ENCODE measurements at regions not wholly inside any gene's neighbourhood (a gene's known extent, or its start where the extent isn't known, plus 50 kb on each side); places are given as distances from the start of the nearest gene placed in this dataset.
"Not testable (repeated sequence)": the region's sequence is repeated elsewhere in the genome, so short reads cannot be mapped to it uniquely, and the experiment has no call there.

DNA sequence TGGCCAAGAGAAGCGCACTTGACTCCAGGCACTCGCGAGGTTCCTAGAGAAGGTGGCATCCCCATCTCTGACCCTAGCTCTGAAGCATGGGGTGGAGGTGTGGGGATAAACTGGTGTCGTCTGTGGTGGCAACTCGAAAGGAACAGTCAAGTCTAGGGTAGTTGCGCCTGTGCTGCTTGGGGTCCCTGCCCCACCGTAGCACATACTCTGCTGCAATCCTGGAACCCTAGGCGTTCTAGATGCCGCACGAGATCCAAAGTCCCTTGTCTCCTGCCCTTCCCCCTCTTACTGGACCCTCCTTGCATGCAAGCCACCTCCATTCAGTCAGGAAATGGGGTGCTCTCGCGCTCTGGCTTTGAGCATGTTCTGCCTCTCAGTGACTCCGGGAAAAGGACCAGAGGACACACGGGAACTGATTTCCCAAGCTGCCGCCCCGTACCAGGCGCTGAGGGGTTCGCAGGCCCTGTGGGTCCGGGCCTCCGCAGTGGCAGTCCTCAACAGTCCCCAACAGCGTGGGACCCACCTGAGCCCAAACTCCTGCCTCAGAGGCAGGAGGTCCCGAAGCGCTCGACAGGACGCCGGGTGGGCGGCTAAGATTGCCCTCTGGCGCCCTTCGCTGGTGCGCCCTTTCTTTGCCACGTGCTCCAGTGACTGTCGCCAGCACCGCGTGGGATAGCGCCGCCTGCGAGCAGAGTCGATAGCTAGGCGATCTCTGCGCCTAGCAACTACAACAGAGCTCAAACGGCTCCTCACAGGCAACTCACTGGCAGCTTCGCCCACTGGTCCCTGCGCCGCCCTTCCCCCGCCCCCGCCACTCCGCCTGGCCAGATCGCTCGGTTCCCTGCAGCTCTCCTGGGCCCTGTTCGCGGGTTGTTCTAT lies 452.0 kb downstream of the REEP3 start:
- no peaks in the 10 kb centered on the region for H3K4me1 ChIP-seq (ENCODE audit: low read length)
- no peaks in the 10 kb centered on the region for H3F3A ChIP-seq (ENCODE audit: insufficient read depth, low read length)
- no peak overlapping the region for H3K4me2 ChIP-seq (ENCODE audit: low read depth, low read length)
- no peaks in the 10 kb centered on the region for H4K20me1 ChIP-seq (ENCODE audit: insufficient read depth, low read length)
- no peak overlapping the region for H3K4me3 ChIP-seq (ENCODE audit: low read length)
- no peaks in the 10 kb centered on the region for H3K36me3 ChIP-seq (replicated peaks; ENCODE audit: insufficient read depth, low read length)
- no peak overlapping the region for H3K9ac ChIP-seq (ENCODE audit: low read length)
- no peaks in the 10 kb centered on the region for H3K79me2 ChIP-seq (ENCODE audit: low read length)
- no peaks in the 10 kb centered on the region for H3K27me3 ChIP-seq (replicated peaks; ENCODE audit: insufficient read depth, low read length)
- H3K9me2 ChIP-seq (replicated peaks; ENCODE audit: insufficient read depth, low read length), result no peaks in the 10 kb centered on the region
- TF ChIP-seq EZH2phosphoT487 (IDR thresholded peaks at IDR 0.05; ENCODE audit: low read length) (no peak), EZH2 (optimal IDR thresholded peaks at IDR 0.05; ENCODE audit: low read depth, low read length) (no peak)
- TF ChIP-seq, protein P1, sequence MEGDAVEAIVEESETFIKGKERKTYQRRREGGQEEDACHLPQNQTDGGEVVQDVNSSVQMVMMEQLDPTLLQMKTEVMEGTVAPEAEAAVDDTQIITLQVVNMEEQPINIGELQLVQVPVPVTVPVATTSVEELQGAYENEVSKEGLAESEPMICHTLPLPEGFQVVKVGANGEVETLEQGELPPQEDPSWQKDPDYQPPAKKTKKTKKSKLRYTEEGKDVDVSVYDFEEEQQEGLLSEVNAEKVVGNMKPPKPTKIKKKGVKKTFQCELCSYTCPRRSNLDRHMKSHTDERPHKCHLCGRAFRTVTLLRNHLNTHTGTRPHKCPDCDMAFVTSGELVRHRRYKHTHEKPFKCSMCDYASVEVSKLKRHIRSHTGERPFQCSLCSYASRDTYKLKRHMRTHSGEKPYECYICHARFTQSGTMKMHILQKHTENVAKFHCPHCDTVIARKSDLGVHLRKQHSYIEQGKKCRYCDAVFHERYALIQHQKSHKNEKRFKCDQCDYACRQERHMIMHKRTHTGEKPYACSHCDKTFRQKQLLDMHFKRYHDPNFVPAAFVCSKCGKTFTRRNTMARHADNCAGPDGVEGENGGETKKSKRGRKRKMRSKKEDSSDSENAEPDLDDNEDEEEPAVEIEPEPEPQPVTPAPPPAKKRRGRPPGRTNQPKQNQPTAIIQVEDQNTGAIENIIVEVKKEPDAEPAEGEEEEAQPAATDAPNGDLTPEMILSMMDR (IDR thresholded peaks at IDR 0.05; ENCODE audit: low read length), result no peak
- no peak overlapping the region for H2AFZ ChIP-seq (ENCODE audit: low read length)
- DNase-seq, result no peak
- H3K9me3 ChIP-seq (replicated peaks; ENCODE audit: insufficient read depth, low read length), result no peaks in the 10 kb centered on the region
- H3K27ac ChIP-seq (ENCODE audit: low read length), result no peak overlapping the region

DNA sequence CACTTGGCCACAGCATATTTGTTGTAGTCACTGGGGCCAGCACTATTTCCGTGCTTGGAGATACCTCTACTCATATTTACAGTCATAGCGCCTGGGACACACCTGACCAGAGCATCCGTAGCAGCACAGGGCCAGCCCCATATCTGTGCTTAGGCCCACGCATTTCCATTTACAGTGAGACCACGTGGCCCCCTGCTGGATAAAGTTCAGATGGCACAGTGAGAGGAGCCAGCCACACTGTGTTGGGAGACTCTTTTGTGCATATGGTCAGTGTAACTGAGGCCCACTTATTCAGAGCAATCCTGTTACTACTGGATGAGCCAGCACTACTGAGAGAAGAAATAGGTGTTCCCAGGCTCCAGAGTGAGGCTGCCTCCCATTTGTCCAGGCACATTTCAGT lies 455.3 kb downstream of the REEP3 start:
- Histone ChIP-seq H3K9me3 (replicated peaks; ENCODE audit: insufficient read depth, low read length) (no peaks in the 10 kb centered on the region), H3K4me2 (ENCODE audit: low read depth, low read length) (no peak overlapping the region), H3K27ac (ENCODE audit: low read length) (no peak overlapping the region), H4K20me1 (ENCODE audit: insufficient read depth, low read length) (no peaks in the 10 kb centered on the region), H3K9ac (ENCODE audit: low read length) (no peak overlapping the region), H3K4me1 (ENCODE audit: low read length) (no peaks in the 10 kb centered on the region), H2AFZ (ENCODE audit: low read length) (no peak overlapping the region), H3F3A (ENCODE audit: insufficient read depth, low read length) (no peaks in the 10 kb centered on the region), H3K9me2 (replicated peaks; ENCODE audit: insufficient read depth, low read length) (no peaks in the 10 kb centered on the region), H3K27me3 (replicated peaks; ENCODE audit: insufficient read depth, low read length) (no peaks in the 10 kb centered on the region), H3K4me3 (ENCODE audit: low read length) (no peak overlapping the region), H3K79me2 (ENCODE audit: low read length) (no peaks in the 10 kb centered on the region), H3K36me3 (replicated peaks; ENCODE audit: insufficient read depth, low read length) (no peaks in the 10 kb centered on the region)
- DNase-seq, result peak; percentile 61
- TF ChIP-seq EZH2phosphoT487 (IDR thresholded peaks at IDR 0.05; ENCODE audit: low read length), result no peak
- no peak for TF ChIP-seq EZH2 (optimal IDR thresholded peaks at IDR 0.05; ENCODE audit: low read depth, low read length)
- TF ChIP-seq, protein P1 (IDR thresholded peaks at IDR 0.05; ENCODE audit: low read length), result peak; percentile 59

DNA sequence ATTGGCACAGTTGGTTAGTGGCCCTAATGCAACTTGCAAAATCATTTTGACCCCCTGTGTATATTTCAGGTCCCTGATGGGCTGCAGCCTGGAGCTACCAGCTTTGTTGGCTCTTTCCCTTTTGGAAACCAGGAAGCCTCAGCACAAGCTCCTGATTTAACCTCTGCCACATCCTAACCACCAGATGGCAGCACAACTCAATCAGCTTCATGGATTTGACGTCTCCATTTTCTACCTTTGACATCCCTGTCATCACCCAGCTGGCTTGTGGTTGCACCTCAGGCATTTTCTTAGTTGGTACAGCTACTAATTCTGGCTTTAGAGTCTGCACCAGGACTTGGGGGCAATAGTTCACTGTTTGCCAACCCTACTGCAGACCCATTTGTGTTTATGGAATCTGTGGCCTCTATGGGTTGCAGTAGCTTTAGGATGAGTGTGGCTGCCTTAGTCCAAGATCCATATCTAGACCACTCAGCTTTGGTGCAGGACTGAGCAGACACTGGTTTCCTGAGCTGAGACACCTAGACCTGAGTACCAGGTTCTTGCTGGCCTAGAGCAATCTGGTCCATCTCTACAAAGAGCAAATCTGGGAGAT lies 456.2 kb downstream of the REEP3 start:
- Histone ChIP-seq H3K36me3 (replicated peaks; ENCODE audit: insufficient read depth, low read length) (no peaks in the 10 kb centered on the region), H3K27me3 (replicated peaks; ENCODE audit: insufficient read depth, low read length) (no peaks in the 10 kb centered on the region), H3K4me2 (ENCODE audit: low read depth, low read length) (no peak overlapping the region), H3K27ac (ENCODE audit: low read length) (no peak overlapping the region), H3K9me3 (replicated peaks; ENCODE audit: insufficient read depth, low read length) (no peaks in the 10 kb centered on the region), H4K20me1 (ENCODE audit: insufficient read depth, low read length) (no peaks in the 10 kb centered on the region), H2AFZ (ENCODE audit: low read length) (0 out of 2 replicates have a peak overlapping the region, but pooled peaks have one; percentile 7), H3K9ac (ENCODE audit: low read length) (no peak overlapping the region), H3K79me2 (ENCODE audit: low read length) (no peaks in the 10 kb centered on the region), H3K4me1 (ENCODE audit: low read length) (no peaks in the 10 kb centered on the region), H3K4me3 (ENCODE audit: low read length) (no peak overlapping the region), H3F3A (ENCODE audit: insufficient read depth, low read length) (no peaks in the 10 kb centered on the region), H3K9me2 (replicated peaks; ENCODE audit: insufficient read depth, low read length) (no peaks in the 10 kb centered on the region)
- TF ChIP-seq, protein P1 (IDR thresholded peaks at IDR 0.05; ENCODE audit: low read length), result peak; percentile 70
- TF ChIP-seq EZH2phosphoT487 (IDR thresholded peaks at IDR 0.05; ENCODE audit: low read length), result no peak
- no peak for TF ChIP-seq EZH2 (optimal IDR thresholded peaks at IDR 0.05; ENCODE audit: low read depth, low read length)
- peak; percentile 52 for DNase-seq

DNA sequence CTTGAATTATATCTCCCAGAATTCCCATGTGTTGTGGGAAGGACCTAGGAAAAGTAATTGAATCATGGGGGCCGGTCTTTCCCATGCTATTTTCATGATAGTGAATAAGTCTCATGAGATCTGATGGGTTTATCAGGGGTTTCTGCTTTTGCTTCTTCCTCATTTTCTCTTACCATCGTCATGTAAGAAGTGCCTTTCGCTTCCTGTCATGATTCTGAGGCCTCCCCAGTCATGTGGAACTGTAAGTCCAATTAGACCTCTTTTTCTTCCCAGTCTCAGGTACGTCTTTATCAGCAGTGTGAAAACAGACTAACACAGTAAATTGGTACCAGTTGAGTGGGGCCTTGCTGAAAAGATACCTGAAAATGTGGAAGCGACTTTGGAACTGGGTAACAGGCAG lies 459.7 kb downstream of the REEP3 start:
- H3K9me2 ChIP-seq (replicated peaks; ENCODE audit: insufficient read depth, low read length); H3F3A ChIP-seq (ENCODE audit: insufficient read depth, low read length); DNase-seq; H4K20me1 ChIP-seq (ENCODE audit: insufficient read depth, low read length); H3K36me3 ChIP-seq (replicated peaks; ENCODE audit: insufficient read depth, low read length); H3K4me2 ChIP-seq (ENCODE audit: low read depth, low read length); H3K27me3 ChIP-seq (replicated peaks; ENCODE audit: insufficient read depth, low read length); H3K27ac ChIP-seq (ENCODE audit: low read length); H3K4me1 ChIP-seq (ENCODE audit: low read length); H2AFZ ChIP-seq (ENCODE audit: low read length); H3K79me2 ChIP-seq (ENCODE audit: low read length); H3K4me3 ChIP-seq (ENCODE audit: low read length); H3K9ac ChIP-seq (ENCODE audit: low read length); H3K9me3 ChIP-seq (replicated peaks; ENCODE audit: insufficient read depth, low read length): not testable (repeated sequence)

DNA sequence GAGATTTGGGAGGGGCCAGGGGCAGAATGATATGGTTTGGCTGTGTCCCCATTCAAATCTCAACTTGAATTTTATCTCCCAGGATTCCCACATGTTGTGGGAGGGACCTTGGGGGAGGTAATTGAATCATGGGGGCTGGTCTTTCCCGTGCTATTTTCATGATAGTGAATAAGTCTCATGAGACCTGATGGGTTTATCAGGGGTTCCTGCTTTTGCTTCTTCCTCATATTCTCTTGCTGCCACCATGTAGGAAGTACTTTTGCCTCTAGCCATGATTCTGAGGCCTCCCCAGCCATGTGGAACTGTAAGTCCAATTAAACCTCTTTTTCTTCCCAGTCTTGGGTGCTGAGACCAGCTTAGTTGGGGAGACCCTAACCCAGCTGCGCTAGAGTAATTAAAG lies 462.9 kb downstream of the REEP3 start:
- not testable (repeated sequence) for H3K27ac ChIP-seq (ENCODE audit: low read length); H3K36me3 ChIP-seq (replicated peaks; ENCODE audit: insufficient read depth, low read length); H3K4me1 ChIP-seq (ENCODE audit: low read length); H3K27me3 ChIP-seq (replicated peaks; ENCODE audit: insufficient read depth, low read length); H3K9me3 ChIP-seq (replicated peaks; ENCODE audit: insufficient read depth, low read length); H3K79me2 ChIP-seq (ENCODE audit: low read length); H3F3A ChIP-seq (ENCODE audit: insufficient read depth, low read length); H3K9me2 ChIP-seq (replicated peaks; ENCODE audit: insufficient read depth, low read length); H3K4me3 ChIP-seq (ENCODE audit: low read length); H2AFZ ChIP-seq (ENCODE audit: low read length); H3K4me2 ChIP-seq (ENCODE audit: low read depth, low read length); H3K9ac ChIP-seq (ENCODE audit: low read length); H4K20me1 ChIP-seq (ENCODE audit: insufficient read depth, low read length); DNase-seq

All from MM.1S (cell line).